Panc1 (cell line): ENCODE measurements at regions not wholly inside any gene's neighbourhood (a gene's known extent, or its start where the extent isn't known, plus 50 kb on each side); places are given as distances from the start of the nearest gene placed in this dataset.

ENCODE experiments used
- CTCF ChIP-seq: fragments of 450-650 bp; IDR thresholded peaks from 2 replicates; pipeline ENCODE4 v1.5.1; 2017; ENCODE audit warnings: mild to moderate bottlenecking
- TF ChIP-seq, protein P1 (sequence below), 2 experiments: IDR thresholded peaks; 2 replicates each; pipeline ENCODE4 v1.6.1; 2011 to 2012; ENCODE audit warnings: low read depth in 2 of 2, control low read depth in 1 of 2, low read length in 1 of 2, mild to moderate bottlenecking in 1 of 2, moderate library complexity in 1 of 2; ENCODE audit not compliant: insufficient read depth in 1 of 2

DNA sequence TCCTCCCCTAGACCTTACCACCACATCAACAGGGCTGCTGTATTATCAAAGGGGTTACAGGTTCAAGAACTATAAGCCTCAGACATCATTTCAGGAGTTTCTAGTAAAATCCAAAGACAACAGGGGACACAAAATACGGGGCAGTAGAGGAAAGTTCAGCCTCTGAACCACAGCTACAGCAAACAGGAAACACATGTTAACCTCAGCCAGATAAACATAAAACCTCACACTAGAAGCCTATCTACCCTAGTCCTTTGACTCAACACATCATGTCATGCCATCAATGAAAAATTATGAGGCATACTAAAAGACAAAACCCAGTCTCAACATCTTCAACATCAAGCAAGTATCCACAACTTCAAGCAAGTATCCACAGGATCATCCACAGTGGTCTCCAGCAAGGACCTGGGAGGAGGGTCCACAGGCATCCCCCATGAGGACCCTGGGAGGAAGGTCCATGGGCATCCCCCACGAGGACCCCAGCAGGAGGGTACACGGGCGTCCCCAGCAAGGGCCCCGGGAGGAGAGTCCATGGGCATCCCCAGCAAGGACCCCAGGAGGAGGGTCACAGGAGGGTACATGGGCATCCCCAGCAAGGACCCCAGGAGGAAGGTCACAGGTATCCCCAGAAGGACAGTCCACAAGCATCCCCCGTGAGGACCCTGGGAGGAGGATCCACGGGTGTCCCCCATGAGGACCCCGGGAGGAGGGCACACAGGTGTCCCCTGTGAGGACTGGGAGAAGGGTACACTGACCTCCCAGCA lies 440.0 kb downstream of the MATN1 start:
- TF ChIP-seq CTCF = no peak
- TF ChIP-seq, protein P1, sequence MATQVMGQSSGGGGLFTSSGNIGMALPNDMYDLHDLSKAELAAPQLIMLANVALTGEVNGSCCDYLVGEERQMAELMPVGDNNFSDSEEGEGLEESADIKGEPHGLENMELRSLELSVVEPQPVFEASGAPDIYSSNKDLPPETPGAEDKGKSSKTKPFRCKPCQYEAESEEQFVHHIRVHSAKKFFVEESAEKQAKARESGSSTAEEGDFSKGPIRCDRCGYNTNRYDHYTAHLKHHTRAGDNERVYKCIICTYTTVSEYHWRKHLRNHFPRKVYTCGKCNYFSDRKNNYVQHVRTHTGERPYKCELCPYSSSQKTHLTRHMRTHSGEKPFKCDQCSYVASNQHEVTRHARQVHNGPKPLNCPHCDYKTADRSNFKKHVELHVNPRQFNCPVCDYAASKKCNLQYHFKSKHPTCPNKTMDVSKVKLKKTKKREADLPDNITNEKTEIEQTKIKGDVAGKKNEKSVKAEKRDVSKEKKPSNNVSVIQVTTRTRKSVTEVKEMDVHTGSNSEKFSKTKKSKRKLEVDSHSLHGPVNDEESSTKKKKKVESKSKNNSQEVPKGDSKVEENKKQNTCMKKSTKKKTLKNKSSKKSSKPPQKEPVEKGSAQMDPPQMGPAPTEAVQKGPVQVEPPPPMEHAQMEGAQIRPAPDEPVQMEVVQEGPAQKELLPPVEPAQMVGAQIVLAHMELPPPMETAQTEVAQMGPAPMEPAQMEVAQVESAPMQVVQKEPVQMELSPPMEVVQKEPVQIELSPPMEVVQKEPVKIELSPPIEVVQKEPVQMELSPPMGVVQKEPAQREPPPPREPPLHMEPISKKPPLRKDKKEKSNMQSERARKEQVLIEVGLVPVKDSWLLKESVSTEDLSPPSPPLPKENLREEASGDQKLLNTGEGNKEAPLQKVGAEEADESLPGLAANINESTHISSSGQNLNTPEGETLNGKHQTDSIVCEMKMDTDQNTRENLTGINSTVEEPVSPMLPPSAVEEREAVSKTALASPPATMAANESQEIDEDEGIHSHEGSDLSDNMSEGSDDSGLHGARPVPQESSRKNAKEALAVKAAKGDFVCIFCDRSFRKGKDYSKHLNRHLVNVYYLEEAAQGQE (IDR thresholded peaks at IDR 0.05; ENCODE audit: insufficient read depth in 1 of 2, low read depth in 2 of 2, low read length in 1 of 2) = no peak
